GM12891 (cell line): ENCODE measurements at regions not wholly inside any gene's neighbourhood (a gene's known extent, or its start where the extent isn't known, plus 50 kb on each side); places are given as distances from the start of the nearest gene placed in this dataset.

ENCODE experiments used
- DNase-seq: peaks from one replicate; pipeline ENCODE4 v3.0.0; 2011; ENCODE audit warnings: low spot score; ENCODE audit not compliant: insufficient read length
- FAIRE-seq: peaks from 2 replicates; lab custom pipeline; 2011; peaks lifted over from hg19 to GRCh38; lab: Jason Lieb, UNC
- PAX5 ChIP-seq: IDR thresholded peaks from 2 replicates; pipeline ENCODE4 v1.6.1; 2011; ENCODE audit warnings: low read length, moderate library complexity, mild to moderate bottlenecking; ENCODE audit not compliant: insufficient read depth, severe bottlenecking
- POLR2A ChIP-seq: IDR thresholded peaks from 2 replicates; pipeline ENCODE4 v1.6.1; 2011; ENCODE audit warnings: low read depth, low read length, control low read depth
- POLR2AphosphoS5 ChIP-seq: IDR thresholded peaks from 2 replicates; pipeline ENCODE4 v1.6.1; 2011; ENCODE audit warnings: low read depth, low read length, control low read depth
- POU2F2 ChIP-seq: IDR thresholded peaks from 2 replicates; pipeline ENCODE4 v1.6.1; 2011; ENCODE audit warnings: low read depth, mild to moderate bottlenecking, control low read depth, low read length, moderate library complexity
- SPI1 ChIP-seq: IDR thresholded peaks from 2 replicates; pipeline ENCODE4 v1.6.1; 2011; ENCODE audit warnings: low read depth, low read length, control low read depth
- TAF1 ChIP-seq: IDR thresholded peaks from 2 replicates; pipeline ENCODE4 v1.6.1; 2011; ENCODE audit warnings: low read depth, low read length, control low read depth

DNA sequence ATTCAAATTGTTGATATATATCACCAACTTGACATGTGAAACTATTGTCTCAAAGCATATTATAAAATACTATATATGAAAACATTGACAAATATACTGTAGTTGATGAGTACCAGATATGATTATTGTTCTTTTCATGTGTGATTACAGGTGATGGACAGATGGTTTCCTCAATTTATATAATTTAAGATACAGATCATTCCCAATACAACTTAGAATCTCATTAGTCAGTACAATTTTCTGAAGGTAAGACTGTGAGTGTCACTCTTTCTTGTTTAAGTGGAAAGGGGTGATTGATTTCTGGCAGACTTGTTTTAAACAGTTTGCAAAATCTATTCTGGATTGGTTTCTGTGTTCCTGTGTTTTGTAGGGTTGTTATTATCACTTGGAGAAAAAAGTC, 498.8 kb downstream of the IRS2 start:
- FAIRE-seq (no peak), DNase-seq (no peak)
- TF ChIP-seq SPI1 = no peak
- no peak for TF ChIP-seq PAX5
- TF ChIP-seq POLR2A = no peak
- TF ChIP-seq TAF1 = no peak

DNA sequence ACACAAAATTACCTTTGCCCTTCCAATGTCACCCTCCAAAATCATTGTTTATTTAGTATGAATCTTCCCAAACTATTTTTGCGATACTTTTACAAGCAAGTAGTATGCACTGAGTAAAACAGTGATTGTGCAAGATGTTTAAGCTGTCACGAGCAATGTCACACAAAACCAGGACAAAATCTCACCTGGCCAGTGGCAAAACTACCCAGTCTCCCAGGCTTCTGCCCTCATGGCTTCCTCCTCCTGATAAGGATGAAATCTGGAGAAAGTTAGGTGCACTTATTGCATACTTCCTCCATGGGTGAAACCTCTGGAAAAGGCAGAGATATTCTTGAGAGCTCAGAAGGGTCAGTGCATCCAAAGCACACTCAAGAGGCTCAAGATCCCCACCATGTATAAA, 500.8 kb downstream of the IRS2 start:
- TF ChIP-seq SPI1 = no peak
- no peak for TF ChIP-seq POLR2A
- TF ChIP-seq POU2F2 = no peak
- no peak for TF ChIP-seq PAX5
- no peak for TF ChIP-seq POLR2AphosphoS5
- no peak for TF ChIP-seq TAF1
- FAIRE-seq (no peak), DNase-seq (no peak)

DNA sequence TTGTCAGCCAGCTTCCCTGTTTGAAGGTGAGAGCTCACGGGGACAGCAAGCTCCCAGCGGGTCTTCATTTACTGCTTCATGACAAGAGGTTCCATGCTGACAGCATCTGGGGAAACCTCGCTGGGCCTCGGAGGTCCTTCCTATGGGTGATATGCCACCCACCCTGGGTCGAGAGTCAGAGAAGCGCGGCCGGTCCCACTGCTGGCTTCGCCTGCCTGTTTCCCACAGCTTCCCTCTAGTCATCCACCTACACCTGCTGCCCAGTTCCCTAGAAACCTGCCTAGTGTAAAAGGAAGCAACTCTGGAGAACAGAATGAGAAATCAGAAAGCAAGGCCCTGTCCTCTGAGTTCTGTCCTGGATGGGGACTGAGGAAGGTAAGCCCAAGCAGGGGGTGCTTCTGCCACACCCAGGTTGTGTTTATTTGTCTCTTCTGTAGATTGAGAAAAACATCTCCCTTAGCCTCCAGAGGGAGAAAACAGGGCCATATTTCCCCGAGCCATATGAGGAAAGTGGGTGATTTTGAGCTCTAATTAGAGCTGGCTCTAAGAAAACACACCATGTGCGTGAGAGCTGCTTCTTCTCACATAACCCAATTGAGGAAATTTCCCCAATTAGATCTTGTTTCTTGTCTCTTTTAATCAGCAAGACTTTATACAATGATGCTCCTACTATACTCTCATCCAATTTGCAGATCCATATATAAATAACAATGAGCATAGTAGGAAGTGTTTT, 504.3 kb downstream of the IRS2 start:
- no peak for TF ChIP-seq POU2F2
- no peak for TF ChIP-seq SPI1
- TF ChIP-seq POLR2AphosphoS5 = no peak
- no peak for TF ChIP-seq POLR2A
- TF ChIP-seq TAF1 = no peak
- no peak for TF ChIP-seq PAX5
- no peak for DNase-seq
- no peak for FAIRE-seq

DNA sequence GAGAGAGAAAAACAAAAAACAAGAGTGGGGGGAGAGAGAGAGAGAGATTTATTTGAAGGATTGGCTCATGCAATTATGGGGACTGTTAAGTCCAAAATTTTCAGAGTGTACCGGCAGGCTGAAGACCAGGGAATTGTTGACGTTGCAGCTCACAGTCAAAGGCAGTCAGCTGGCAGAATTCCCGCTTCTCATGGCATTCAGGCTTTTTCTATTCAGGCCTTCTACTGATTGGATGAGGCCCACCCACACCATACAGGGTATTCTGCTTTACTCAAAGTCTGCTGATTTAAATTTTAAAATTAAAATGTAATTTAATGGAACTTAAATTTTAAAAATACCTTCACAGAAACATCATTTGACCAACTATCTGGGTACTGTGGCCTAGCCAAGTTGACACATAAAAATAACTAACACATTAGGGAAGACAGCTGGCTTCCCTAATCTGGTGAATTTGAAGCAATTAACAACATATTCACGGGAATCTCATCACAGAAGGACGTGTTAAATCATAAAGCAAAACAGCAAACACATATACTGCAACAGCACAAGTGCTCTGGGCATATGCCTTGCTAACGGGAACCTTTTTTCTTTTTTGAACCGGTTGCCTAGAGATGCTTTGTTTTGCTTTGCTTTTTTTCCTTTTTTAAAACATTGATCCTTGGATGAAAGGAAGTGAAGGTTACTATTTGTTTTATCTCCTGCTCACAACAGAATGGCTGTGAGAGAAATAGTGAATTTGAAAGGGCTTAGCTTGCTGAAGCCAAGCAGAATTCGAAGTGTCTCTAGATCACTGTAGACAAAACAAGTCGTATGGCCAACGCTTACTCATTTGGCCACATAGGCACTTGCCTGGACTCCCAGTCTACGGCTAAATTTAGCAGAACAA, 505.1 kb downstream of the IRS2 start:
- TF ChIP-seq SPI1 = no peak
- no peak for TF ChIP-seq PAX5
- TF ChIP-seq POU2F2 = no peak
- TF ChIP-seq POLR2AphosphoS5 = no peak
- TF ChIP-seq TAF1 = no peak
- no peak for TF ChIP-seq POLR2A
- no peak for FAIRE-seq
- DNase-seq = no peak

DNA sequence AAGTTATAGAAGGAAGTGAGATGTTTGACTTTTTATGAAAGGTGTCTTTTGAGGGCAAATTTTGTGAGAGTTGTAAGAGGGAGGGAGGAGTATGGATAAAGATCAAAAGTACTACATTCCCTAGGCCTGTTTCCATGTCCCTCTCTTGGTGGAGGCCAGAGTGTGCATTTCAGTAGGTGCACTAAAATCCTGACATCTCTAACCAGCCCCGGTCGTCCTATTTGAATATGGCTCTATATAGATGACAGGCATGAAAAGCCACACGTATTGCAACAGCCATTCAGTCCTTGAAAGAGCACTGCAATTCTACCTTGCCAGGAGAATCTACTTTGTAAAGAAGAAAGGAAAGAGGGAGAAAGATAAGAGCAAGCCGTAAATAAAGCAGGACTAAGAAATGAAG, 510.1 kb downstream of the IRS2 start:
- no peak for DNase-seq
- FAIRE-seq = no peak
- TF ChIP-seq POLR2AphosphoS5 (no peak), POLR2A (no peak), TAF1 (no peak), SPI1 (no peak), POU2F2 (no peak)

DNA sequence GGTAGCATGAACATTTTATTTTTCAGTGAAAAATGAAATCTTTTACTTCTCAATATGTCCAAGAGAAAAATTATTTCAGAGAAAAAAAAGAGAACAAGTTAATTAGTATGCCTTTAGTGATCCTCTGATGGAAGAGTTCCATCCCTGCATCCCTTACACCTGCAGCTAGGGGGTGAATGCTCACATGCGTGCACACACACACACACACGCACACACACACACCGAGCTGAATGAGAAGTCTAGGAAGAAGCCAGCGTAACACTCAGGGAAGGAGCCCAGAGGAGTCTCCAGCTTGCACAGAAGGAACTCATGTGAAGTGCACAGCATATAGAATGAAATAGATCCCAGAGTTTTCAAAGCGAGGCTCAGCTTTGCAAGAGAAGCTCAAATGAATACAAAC, 510.5 kb downstream of the IRS2 start:
- no peak for DNase-seq
- FAIRE-seq = no peak

DNA sequence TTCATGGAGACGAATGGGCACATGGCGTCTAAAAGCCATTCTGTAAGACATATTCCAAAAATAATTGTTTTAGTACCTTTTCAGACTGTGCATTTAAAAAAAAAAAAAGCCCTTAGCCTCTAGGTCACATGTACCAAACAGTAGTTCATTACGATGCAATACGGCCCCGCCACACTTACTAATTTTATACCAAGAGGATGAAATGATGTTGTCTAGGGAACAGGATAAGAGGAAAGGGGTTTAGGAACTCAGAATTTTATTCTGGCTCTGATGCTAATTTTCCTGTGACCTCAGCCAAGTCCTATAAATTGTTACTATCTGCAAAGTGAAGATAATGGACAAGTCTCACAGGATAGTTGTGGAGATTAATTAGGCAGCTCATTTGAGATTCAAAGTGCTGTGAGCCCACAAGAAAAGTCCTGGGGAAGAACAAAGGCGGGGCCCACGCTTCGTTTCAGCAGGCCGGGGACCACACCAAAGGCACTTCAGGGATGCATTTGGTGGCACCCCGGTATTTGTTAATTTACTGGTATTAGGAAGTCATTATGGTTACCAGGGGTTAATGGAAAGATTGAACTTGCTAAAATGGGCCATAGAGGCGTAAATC, 511.1 kb downstream of the IRS2 start:
- no peak for FAIRE-seq
- TF ChIP-seq POLR2AphosphoS5 (no peak), POLR2A (no peak), PAX5 (no peak), POU2F2 (no peak)
- DNase-seq = no peak

More for the DNA sequence above, 510.5 kb downstream of the IRS2 start:
- TF ChIP-seq SPI1 = no peak
- no peak for TF ChIP-seq POLR2AphosphoS5
- no peak for TF ChIP-seq POU2F2
- TF ChIP-seq PAX5 = no peak
- TF ChIP-seq TAF1 = no peak
- TF ChIP-seq POLR2A = no peak

DNA sequence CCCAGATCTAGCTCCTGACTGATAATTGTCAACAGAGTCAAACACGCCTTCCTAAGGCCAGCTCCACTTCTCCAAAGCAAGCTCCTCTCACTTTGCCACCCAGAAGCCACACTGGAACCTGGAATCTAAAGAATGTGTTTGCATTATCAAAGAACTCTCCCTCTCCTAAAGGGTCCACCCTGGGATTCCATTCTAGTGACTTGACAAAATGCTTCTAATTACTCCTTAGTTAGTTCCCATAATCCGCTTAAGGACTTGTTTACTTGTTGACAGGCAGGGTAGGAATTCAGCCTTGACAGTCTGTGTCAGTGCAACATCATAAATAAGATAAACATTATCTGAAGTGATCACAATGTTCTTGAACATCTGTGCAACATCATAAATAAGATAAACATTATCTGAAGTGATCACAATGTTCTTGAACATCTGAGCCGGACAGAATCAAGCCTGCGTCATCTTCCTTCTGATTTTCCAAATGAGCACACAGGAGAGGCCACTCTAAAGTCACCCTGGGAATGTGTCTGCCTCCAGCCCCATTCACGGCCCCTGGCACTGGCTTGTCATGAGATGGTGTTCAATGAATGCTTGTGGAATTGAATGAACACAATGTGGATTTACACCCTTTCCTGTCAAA, 512.1 kb downstream of the IRS2 start:
- TF ChIP-seq POU2F2 (no peak), POLR2AphosphoS5 (no peak), POLR2A (no peak), PAX5 (no peak)
- FAIRE-seq (no peak), DNase-seq (no peak)

DNA sequence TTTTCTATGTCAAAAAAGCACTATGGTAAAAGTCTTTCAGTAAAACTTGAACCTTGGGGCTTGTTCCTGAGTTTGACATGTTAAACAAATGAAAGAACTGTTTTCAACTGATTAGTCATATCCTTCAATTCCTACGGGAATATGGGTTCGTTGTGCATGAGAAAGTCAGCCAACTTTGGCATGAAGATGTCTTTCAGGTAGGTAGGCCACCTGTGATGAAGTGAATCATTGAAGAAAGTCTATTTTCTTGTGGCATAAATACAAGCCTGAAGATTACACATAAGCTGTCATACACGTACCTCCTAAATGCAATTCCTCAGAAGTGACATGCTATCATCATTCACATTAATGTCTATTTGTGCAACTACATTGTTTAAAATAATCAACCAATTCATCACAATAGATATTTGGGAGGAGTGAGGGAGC, 513.0 kb downstream of the IRS2 start:
- no peak for FAIRE-seq
- TF ChIP-seq PAX5 (no peak), SPI1 (no peak), POLR2A (no peak), TAF1 (no peak), POU2F2 (no peak), POLR2AphosphoS5 (no peak)
- DNase-seq = no peak
